ENCODE measurements at regions not wholly inside any gene's neighbourhood (a gene's known extent, or its start where the extent isn't known, plus 50 kb on each side); places are given as distances from the start of the nearest gene placed in this dataset.

GRCh38 chr4:130545596-130545995 is 1449.6 kb downstream of the C4orf33 start:
- no peak for DNase-seq

- no peak for DNase-seq
These were observed 1463.3 kb downstream of the C4orf33 start for GRCh38 chr4:130559268-130559667.

DNA sequence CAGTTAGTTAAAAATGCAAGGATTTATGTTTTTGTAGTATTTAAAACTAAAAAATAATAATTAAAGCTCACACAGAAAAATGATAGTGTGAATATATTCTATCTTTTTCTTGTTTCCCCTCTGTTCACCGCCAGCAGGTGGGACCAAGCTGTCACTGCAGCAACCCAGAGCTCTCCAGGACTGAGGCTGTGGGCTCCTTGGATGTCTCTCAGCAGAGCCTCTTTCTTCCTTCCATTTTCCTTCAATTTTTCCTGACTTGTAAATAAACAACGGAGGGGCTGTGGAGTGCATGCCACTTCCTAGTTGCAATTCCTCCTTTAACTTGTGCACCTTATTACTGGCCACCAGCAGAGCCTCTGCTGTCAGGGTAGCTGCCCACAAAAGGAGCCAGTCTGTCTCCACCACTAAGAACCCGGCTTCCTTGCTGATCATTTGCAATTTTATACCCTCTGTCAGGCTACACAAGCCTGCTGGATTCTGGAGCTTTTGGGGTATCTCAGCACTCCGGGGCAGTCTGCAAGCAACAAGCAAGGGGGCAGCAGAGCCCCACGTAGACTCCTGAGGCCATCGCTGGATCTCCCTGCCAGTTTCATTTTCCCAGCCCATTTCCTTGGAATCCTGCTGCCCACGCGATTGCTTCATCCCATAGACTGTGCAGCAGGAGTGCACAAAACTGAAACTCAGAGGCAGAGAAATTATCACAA is 1467.4 kb downstream of the C4orf33 start:
- no peak for DNase-seq

DNA sequence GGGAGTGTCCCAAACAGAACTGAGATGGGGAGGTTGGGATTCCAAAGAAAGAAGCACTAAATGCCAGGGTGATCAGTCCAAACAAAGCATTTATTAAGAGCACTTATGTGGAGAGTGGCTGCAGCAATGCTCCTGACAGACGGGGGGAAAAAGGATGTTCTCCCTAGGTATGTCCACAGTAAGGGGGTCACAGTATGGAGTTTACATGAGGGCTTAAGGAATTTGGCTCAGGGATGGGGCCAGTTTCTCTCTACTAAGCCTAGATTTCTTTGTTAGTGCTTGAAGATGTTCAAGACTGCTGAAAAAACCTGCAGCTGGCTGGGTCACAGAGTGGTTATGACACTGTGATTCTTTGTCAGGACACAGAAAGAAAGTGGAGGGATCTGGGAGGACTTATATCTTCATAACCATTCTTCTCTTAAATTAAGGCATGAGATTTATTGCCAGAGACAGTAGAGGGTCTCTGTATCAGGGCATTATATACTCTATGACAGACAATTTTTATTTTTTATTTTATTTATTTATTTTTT is 1468.0 kb downstream of the C4orf33 start:
- DNase-seq: no peak

- no peak for DNase-seq
These were observed 1472.8 kb downstream of the C4orf33 start for GRCh38 chr4:130568746-130569145.

DNA sequence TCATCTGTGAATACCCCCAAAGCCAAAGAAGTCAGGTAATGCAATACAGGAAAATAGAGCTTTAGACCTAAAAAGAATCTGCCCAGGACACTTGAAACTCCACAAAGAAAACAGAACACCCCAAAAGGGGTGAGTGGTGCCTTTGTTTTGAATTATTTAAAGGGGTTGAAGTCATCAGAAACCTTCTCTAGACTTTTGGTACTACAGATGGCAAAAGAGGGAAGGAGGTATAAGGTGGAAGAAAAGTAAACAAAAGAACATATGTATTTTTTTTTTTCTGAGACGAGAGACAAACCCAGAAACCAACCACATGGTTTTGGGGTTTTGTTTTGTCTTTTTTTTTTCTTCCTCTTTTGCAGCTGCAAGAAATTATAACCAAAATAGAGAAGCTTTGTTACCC is 1477.8 kb downstream of the C4orf33 start:
- DNase-seq: no peak

GRCh38 chr4:130574215-130574614 is 1478.3 kb downstream of the C4orf33 start:
- DNase-seq: no peak

DNA sequence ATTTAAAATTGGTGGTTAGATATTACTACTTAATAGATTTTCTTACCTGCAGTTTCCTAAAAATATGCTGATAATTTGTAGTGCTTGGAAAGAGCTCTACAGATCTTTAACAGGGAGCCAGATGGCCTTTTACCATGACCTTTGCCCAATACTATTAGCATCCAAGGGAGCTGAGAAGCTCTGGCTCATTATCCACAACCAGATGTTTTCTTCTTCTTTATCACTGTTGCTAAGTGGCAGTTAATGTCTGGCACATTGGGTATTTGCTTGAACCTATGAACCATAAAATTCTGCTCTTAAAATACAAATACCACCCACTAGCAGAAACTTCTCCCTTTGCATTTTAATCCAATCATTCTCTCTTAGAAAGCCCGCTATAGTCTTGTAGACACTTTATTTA is 1480.3 kb downstream of the C4orf33 start:
- DNase-seq: no peak

- DNase-seq: no peak
These were observed 1495.1 kb downstream of the C4orf33 start for GRCh38 chr4:130591091-130591490.

GRCh38 chr4:130600706-130601105 is 1504.8 kb downstream of the C4orf33 start:
- DNase-seq: no peak

DNA sequence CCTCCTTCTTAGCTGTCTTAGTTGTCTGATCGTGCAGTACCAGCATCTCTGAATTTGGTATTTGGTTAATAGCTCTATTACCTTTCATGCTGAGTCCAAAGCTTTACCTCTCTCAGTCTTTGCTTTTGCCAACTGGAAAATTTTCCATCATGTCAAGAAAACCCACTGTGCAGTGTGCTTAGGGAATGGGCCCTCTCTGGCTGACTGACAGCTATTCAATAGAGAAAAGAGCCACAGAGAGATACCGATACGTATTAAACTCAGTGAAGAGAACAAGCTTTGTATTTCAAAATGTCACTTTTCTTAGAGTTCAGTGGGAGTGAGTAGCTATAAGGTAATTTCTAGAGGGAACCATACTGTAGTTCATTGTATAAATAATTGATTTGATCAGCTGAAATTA is 1507.1 kb downstream of the C4orf33 start:
- DNase-seq: no peak

DNA sequence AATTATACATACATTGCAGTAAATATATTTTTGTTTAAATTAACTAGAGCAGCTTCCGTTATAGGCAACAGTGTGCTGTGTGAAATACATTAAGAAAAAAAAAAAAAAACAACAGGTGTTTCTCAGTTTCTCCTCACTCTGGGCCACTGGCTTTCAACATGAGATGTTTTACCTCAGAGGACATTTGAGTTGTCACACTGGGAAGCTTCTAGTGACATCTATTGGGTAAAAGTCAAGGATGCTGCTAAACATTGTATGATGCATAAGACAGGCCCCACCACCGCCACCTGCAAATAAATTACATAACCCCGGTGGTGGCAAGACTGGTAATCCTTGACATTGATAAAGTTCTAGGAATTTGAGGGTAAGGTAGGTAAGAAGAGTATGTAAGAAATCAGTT is 1512.2 kb downstream of the C4orf33 start:
- no peak for DNase-seq

GRCh38 chr4:130628531-130628930 is 1532.6 kb downstream of the C4orf33 start:
- no peak for DNase-seq

DNA sequence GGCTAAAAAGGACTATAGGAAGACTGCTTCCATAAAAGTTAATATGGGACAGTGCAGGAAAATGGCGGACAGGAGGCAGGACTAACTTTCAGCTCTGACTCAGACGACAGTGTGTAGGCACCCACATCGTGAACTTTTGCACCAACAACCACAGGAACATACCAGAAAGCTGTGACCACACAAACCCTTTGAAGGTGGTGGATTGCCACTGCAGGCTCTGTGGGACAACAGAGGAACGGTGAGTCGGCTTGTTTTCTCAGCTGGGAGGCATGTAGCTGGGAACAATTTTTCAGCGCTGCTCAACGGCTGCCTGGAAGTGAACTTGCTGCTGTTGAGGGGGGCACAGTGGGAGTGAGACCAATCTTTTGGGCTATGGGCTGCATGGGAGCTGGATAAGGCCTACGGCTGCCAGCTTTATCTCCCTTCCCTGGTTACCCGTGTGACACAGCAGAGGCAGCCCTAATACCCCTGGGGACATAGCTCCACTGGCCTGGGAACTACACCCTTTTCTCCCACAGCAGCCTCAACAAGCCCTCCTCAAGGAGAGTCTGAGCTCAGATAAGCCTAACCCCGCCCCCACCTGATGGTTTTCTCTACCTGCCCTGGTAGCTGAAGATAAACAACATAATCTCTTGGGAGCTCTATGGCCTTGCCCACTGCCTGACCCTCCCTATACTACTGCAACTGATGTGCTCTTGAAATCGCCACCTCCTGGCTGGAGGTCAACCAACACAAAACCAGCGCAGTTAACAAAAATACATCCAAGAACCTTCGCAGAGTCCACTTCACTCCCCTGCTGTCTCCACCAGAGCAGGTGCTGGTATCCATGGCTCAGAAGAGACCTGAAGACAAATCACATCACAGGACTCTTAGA is 1537.0 kb downstream of the C4orf33 start:
- no peak for DNase-seq

GRCh38 chr4:130636486-130636885 is 1540.5 kb downstream of the C4orf33 start:
- no peak for DNase-seq

GRCh38 chr4:130640592-130640991 is 1544.6 kb downstream of the C4orf33 start:
- no peak for DNase-seq

GRCh38 chr4:130646886-130647285 is 1550.9 kb downstream of the C4orf33 start:
- no peak for DNase-seq

DNA sequence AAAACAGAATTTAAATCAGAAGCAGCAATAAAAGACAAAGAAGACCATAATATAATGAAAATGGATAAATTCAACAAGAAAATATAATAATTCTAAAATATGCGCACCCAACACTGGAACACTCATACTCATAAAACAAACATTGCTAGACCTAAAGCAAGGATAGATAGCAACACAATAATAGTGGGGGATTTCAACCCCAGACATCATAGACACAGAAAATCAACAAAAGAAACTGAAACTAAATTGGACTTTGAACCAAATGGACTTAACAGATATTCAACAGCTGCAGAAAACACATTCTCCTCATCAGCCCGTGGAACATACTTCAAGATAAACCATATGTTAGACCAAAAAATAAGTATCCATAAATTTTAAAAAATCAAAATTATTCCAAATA is 1552.6 kb downstream of the C4orf33 start:
- DNase-seq: no peak

- DNase-seq: no peak
These were observed 1557.9 kb downstream of the C4orf33 start for GRCh38 chr4:130653842-130654241.

- DNase-seq: no peak
These were observed 1563.4 kb downstream of the C4orf33 start for GRCh38 chr4:130659320-130659719.

GRCh38 chr4:130668859-130669258 is 1572.9 kb downstream of the C4orf33 start:
- DNase-seq: no peak

DNA sequence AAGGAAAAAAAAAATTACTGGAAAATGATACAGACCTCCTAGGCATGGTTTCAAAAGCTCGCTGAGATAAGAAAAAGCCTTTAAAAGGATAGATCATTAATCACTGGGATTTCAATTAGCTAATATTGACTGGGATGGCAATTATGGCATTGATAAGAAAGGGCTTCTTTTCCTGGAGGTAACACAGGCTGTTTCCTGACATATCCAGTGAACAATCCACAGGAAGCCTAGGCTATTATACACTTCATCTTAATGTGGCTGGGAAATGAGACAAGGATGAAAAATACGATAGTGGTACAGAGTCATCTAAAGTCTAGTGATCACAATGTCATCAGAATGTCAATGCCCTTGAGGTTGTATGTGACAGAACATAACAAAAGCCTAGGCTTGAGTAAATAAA is 1579.3 kb downstream of the C4orf33 start:
- no peak for DNase-seq

GRCh38 chr4:130689181-130689580 is 1593.2 kb downstream of the C4orf33 start:
- no peak for DNase-seq

GRCh38 chr4:130698251-130698650 is 1602.3 kb downstream of the C4orf33 start:
- DNase-seq: no peak

All from T-helper 1 cell (primary cell).